Tibial artery (tissue), 4 donors: ENCODE measurements at regions not wholly inside any gene's neighbourhood (a gene's known extent, or its start where the extent isn't known, plus 50 kb on each side); places are given as distances from the start of the nearest gene placed in this dataset.
"Not testable (repeated sequence)": the region's sequence is repeated elsewhere in the genome, so short reads cannot be mapped to it uniquely, and the experiment has no call there.

Experiments used
- DNase-seq, 2 donors: peaks; one replicate each; pipeline ENCODE4 v3.0.0-alpha.2; 2019
- H3K27ac ChIP-seq, 2 donors: fragments of 200-600 bp; sonication (generic) in 1 of 2; 1 replicate in 1 of 2; 2 replicates in 1 of 2; pipeline ENCODE4 v1.5.1; 2018 to 2019; ENCODE audit warnings: mild to moderate bottlenecking in 1 of 2
- H3K27me3 ChIP-seq, 2 donors: fragments of 200-600 bp; sonication (generic) in 1 of 2; one replicate each; pipeline versions ENCODE4 v1.5.1 to v1.6.0; 2016 to 2019
- H3K36me3 ChIP-seq, 3 donors: fragments of 200-600 bp; sonication (generic) in 2 of 3; one replicate each; pipeline ENCODE4 v1.5.1; 2016 to 2019; ENCODE audit warnings: mild to moderate bottlenecking in 2 of 3
- H3K4me1 ChIP-seq, 4 donors: fragments of 200-600 bp; sonication (generic) in 2 of 4; 1 replicate in 3 of 4; 2 replicates in 1 of 4; pipeline ENCODE4 v1.5.1; 2016 to 2019
- H3K4me3 ChIP-seq, 2 donors: fragments of 200-600 bp; sonication (generic) in 1 of 2; 1 replicate in 1 of 2; 2 replicates in 1 of 2; pipeline ENCODE4 v1.5.1; 2018 to 2019; ENCODE audit warnings: mild to moderate bottlenecking in 2 of 2
- H3K9me3 ChIP-seq, 3 donors: fragments of 200-600 bp; sonication (generic) in 1 of 3; one replicate each; pipeline ENCODE4 v1.5.1; 2016 to 2019
- CTCF ChIP-seq, 2 experiments: fragments of 200-600 bp in 1 of 2; fragments of 450-650 bp in 1 of 2; IDR thresholded peaks; one replicate each; pipeline ENCODE4 v1.5.1; 2017 to 2019; ENCODE audit warnings: antibody characterized with exemption in 2 of 2, mild to moderate bottlenecking in 1 of 2, moderate library complexity in 1 of 2
- intact Hi-C: fragments of 100-400 bp; cut with DNase I; formaldehyde crosslinking; loops from one replicate; pipeline ENCODE4 v1.15.0; 2023; ENCODE audit warnings: low total_unique reads

GRCh38 chr22:48486134-48486532 is 1341.5 kb downstream of the BRD1 start:
- peaks cover 0 to 58% of the 10 kb centered on the region in 2 donors for H3K27me3 ChIP-seq
- no peaks in the 10 kb centered on the region for H3K9me3 ChIP-seq
- peak in 1 of 2 donors; percentile 43 for DNase-seq
- intact Hi-C loops: no loop called here
- no peak for TF ChIP-seq CTCF (IDR thresholded peaks at IDR 0.05)
- H3K4me3 ChIP-seq: no peak overlapping the region
- H3K4me1 ChIP-seq: peaks cover 0 to 10% (median 10%) of the 10 kb centered on the region in 4 donors
- H3K27ac ChIP-seq: no peak overlapping the region
- no peaks in the 10 kb centered on the region for H3K36me3 ChIP-seq

- Histone ChIP-seq H3K27me3 (peaks cover 0 to 51% of the 10 kb centered on the region in 2 donors), H3K4me3 (no peak overlapping the region), H3K9me3 (no peaks in the 10 kb centered on the region), H3K36me3 (no peaks in the 10 kb centered on the region), H3K4me1 (peaks cover 0 to 10% (median 9%) of the 10 kb centered on the region in 4 donors), H3K27ac (no peak overlapping the region)
- intact Hi-C loops: no loop called here
- TF ChIP-seq CTCF (IDR thresholded peaks at IDR 0.05): no peak
- peak in 1 of 2 donors; percentile 41 for DNase-seq
Measured at GRCh38 chr22:48485149-48486133, 1342.2 kb downstream of the BRD1 start.

- Histone ChIP-seq H3K4me3 (no peak overlapping the region), H3K4me1 (no peaks in the 10 kb centered on the region), H3K27ac (no peak overlapping the region), H3K27me3 (peaks cover 0 to 38% of the 10 kb centered on the region in 2 donors), H3K36me3 (no peaks in the 10 kb centered on the region), H3K9me3 (no peaks in the 10 kb centered on the region)
- intact Hi-C loops: no loop called here
- no peak for DNase-seq
- no peak for TF ChIP-seq CTCF (IDR thresholded peaks at IDR 0.05)
Measured at GRCh38 chr22:48483764-48484528, 1343.7 kb downstream of the BRD1 start.

- no peaks in the 10 kb centered on the region for H3K9me3 ChIP-seq
- DNase-seq: no peak
- peaks cover 0 to 29% of the 10 kb centered on the region in 2 donors for H3K27me3 ChIP-seq
- H3K27ac ChIP-seq: no peak overlapping the region
- intact Hi-C loops: no loop called here
- no peak for TF ChIP-seq CTCF (IDR thresholded peaks at IDR 0.05)
- no peak overlapping the region for H3K4me3 ChIP-seq
- H3K36me3 ChIP-seq: no peaks in the 10 kb centered on the region
- no peaks in the 10 kb centered on the region for H3K4me1 ChIP-seq
Measured at GRCh38 chr22:48482771-48483170, 1344.9 kb downstream of the BRD1 start.

GRCh38 chr22:48482198-48482597 is 1345.5 kb downstream of the BRD1 start:
- H3K27ac ChIP-seq, H3K4me3 ChIP-seq, H3K4me1 ChIP-seq, H3K9me3 ChIP-seq, DNase-seq, H3K36me3 ChIP-seq, intact Hi-C loops: not testable (repeated sequence)
- peaks cover 0 to 23% of the 10 kb centered on the region in 2 donors for H3K27me3 ChIP-seq

- TF ChIP-seq CTCF (IDR thresholded peaks at IDR 0.05): no peak
- Histone ChIP-seq H3K4me1 (no peaks in the 10 kb centered on the region), H3K27me3 (peaks cover 0 to 21% of the 10 kb centered on the region in 2 donors), H3K36me3 (no peaks in the 10 kb centered on the region), H3K9me3 (no peaks in the 10 kb centered on the region), H3K4me3 (no peak overlapping the region), H3K27ac (no peak overlapping the region)
- DNase-seq: no peak
- intact Hi-C loops: no loop called here
Measured at GRCh38 chr22:48481748-48482147, 1345.9 kb downstream of the BRD1 start.
